ENCODE measurements at regions not wholly inside any gene's neighbourhood (a gene's known extent, or its start where the extent isn't known, plus 50 kb on each side); places are given as distances from the start of the nearest gene placed in this dataset.

DNA sequence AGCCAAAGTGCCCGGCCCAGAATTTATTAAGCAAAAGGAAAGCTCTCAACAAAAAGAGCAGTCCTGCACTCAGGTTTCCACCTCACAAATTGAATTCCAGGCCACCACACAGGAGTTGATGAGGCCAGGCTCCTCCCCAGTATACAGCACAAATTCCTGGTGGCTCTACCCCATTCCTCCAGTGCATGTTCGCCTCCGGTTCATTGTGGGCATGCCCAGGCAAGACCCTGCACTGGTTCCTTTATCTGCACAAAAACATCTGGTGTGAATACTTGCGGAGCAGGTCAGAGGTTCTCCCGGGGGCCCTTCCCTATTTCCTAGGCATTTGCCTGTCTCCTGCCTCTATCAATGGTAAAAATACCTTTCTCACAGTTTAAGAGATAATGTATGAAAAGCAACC, 195.2 kb upstream of the ANXA10 start:
- H3K36me3 ChIP-seq (ENCODE audit: control insufficient read depth in 1 of 2, insufficient read depth in 2 of 2, low read length in 2 of 2): no peaks in the 10 kb centered on the region
- H3K79me2 ChIP-seq (ENCODE audit: insufficient read depth, low read length): no peaks in the 10 kb centered on the region
- no peak overlapping the region for H3K9ac ChIP-seq (ENCODE audit: low read length)
- no peak overlapping the region for H3K4me3 ChIP-seq (replicated peaks in 1 of 2; ENCODE audit: low read depth in 1 of 2, low read length in 2 of 2)
- H2AFZ ChIP-seq (ENCODE audit: low read depth, low read length, poor library complexity, severe bottlenecking): peak overlapping the region; percentile 95
- TF ChIP-seq, protein P1, sequence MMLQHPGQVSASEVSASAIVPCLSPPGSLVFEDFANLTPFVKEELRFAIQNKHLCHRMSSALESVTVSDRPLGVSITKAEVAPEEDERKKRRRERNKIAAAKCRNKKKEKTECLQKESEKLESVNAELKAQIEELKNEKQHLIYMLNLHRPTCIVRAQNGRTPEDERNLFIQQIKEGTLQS (IDR thresholded peaks at IDR 0.05): no peak
- TF ChIP-seq CBX3 (IDR thresholded peaks at IDR 0.05; ENCODE audit: low read depth): no peak
- TF ChIP-seq, protein P2, sequence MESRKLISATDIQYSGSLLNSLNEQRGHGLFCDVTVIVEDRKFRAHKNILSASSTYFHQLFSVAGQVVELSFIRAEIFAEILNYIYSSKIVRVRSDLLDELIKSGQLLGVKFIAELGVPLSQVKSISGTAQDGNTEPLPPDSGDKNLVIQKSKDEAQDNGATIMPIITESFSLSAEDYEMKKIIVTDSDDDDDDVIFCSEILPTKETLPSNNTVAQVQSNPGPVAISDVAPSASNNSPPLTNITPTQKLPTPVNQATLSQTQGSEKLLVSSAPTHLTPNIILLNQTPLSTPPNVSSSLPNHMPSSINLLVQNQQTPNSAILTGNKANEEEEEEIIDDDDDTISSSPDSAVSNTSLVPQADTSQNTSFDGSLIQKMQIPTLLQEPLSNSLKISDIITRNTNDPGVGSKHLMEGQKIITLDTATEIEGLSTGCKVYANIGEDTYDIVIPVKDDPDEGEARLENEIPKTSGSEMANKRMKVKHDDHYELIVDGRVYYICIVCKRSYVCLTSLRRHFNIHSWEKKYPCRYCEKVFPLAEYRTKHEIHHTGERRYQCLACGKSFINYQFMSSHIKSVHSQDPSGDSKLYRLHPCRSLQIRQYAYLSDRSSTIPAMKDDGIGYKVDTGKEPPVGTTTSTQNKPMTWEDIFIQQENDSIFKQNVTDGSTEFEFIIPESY (IDR thresholded peaks at IDR 0.05; ENCODE audit: extremely low read depth, insufficient replicate concordance, low read length): no peak
- TF ChIP-seq POLR2AphosphoS5 (IDR thresholded peaks at IDR 0.05; ENCODE audit: low read depth, low read length): no peak
- no peak for TF ChIP-seq YY1 (IDR thresholded peaks at IDR 0.05; ENCODE audit: extremely low read depth, insufficient replicate concordance, low read depth, low read length)
- no peak for TF ChIP-seq TCF7L2 (IDR thresholded peaks at IDR 0.05; ENCODE audit: borderline replicate concordance, extremely low read depth, insufficient read depth, insufficient read length)
- TF ChIP-seq, protein P3, sequence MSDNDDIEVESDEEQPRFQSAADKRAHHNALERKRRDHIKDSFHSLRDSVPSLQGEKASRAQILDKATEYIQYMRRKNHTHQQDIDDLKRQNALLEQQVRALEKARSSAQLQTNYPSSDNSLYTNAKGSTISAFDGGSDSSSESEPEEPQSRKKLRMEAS (IDR thresholded peaks at IDR 0.05): no peak
- TF ChIP-seq CEBPB (IDR thresholded peaks at IDR 0.05; ENCODE audit: low read depth): no peak
- no peak for TF ChIP-seq ELF1 (IDR thresholded peaks at IDR 0.05; ENCODE audit: borderline replicate concordance, low read depth)
- TF ChIP-seq SRF (IDR thresholded peaks at IDR 0.05; ENCODE audit: low read depth): no peak
- no peak for TF ChIP-seq JUND (IDR thresholded peaks at IDR 0.05)
- TF ChIP-seq SIN3A (IDR thresholded peaks at IDR 0.05; ENCODE audit: low read depth): no peak
- TF ChIP-seq POLR2A (IDR thresholded peaks at IDR 0.05; ENCODE audit: borderline replicate concordance, extremely low read depth, insufficient read depth, insufficient read length): no peak
- TF ChIP-seq ZNF274 (IDR thresholded peaks at IDR 0.05; ENCODE audit: low read depth, low read length): no peak
- no peak for TF ChIP-seq RAD21 (IDR thresholded peaks at IDR 0.05; ENCODE audit: low read depth)
- no peak for TF ChIP-seq EZH2 (IDR thresholded peaks at IDR 0.05)
- TF ChIP-seq, protein P4, sequence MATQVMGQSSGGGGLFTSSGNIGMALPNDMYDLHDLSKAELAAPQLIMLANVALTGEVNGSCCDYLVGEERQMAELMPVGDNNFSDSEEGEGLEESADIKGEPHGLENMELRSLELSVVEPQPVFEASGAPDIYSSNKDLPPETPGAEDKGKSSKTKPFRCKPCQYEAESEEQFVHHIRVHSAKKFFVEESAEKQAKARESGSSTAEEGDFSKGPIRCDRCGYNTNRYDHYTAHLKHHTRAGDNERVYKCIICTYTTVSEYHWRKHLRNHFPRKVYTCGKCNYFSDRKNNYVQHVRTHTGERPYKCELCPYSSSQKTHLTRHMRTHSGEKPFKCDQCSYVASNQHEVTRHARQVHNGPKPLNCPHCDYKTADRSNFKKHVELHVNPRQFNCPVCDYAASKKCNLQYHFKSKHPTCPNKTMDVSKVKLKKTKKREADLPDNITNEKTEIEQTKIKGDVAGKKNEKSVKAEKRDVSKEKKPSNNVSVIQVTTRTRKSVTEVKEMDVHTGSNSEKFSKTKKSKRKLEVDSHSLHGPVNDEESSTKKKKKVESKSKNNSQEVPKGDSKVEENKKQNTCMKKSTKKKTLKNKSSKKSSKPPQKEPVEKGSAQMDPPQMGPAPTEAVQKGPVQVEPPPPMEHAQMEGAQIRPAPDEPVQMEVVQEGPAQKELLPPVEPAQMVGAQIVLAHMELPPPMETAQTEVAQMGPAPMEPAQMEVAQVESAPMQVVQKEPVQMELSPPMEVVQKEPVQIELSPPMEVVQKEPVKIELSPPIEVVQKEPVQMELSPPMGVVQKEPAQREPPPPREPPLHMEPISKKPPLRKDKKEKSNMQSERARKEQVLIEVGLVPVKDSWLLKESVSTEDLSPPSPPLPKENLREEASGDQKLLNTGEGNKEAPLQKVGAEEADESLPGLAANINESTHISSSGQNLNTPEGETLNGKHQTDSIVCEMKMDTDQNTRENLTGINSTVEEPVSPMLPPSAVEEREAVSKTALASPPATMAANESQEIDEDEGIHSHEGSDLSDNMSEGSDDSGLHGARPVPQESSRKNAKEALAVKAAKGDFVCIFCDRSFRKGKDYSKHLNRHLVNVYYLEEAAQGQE (IDR thresholded peaks at IDR 0.05; ENCODE audit: low read depth): no peak
- TF ChIP-seq ZFX (IDR thresholded peaks at IDR 0.05): no peak
- TF ChIP-seq FOSL1 (IDR thresholded peaks at IDR 0.05; ENCODE audit: low read depth): no peak
- TF ChIP-seq, protein P5, sequence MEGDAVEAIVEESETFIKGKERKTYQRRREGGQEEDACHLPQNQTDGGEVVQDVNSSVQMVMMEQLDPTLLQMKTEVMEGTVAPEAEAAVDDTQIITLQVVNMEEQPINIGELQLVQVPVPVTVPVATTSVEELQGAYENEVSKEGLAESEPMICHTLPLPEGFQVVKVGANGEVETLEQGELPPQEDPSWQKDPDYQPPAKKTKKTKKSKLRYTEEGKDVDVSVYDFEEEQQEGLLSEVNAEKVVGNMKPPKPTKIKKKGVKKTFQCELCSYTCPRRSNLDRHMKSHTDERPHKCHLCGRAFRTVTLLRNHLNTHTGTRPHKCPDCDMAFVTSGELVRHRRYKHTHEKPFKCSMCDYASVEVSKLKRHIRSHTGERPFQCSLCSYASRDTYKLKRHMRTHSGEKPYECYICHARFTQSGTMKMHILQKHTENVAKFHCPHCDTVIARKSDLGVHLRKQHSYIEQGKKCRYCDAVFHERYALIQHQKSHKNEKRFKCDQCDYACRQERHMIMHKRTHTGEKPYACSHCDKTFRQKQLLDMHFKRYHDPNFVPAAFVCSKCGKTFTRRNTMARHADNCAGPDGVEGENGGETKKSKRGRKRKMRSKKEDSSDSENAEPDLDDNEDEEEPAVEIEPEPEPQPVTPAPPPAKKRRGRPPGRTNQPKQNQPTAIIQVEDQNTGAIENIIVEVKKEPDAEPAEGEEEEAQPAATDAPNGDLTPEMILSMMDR (IDR thresholded peaks at IDR 0.05 in 2 of 3, conservative IDR thresholded peaks at IDR 0.05 in 1 of 3; ENCODE audit: borderline replicate concordance in 1 of 3, insufficient read depth in 1 of 3, low read depth in 2 of 3, low read length in 2 of 3): no peak
- no peaks in the 10 kb centered on the region for H4K20me1 ChIP-seq (ENCODE audit: insufficient read depth)
- ChIA-PET RAD21 (ENCODE audit: low non-redundant PET in 1 of 2, low total read pairs in 2 of 2, uncharacterized antibody in 2 of 2, unreplicated experiment in 2 of 2) (no interaction called here), POLR2A (no interaction called here), CTCF (no interaction called here)
- H3K27ac ChIP-seq (ENCODE audit: low read depth, low read length): peak overlapping the region; percentile 73
- intact Hi-C loops (cut with micrococcal nuclease): no loop called here
- peaks cover 15 to 22% of the 10 kb centered on the region in 2 experiments for H3K4me1 ChIP-seq (ENCODE audit: control insufficient read depth in 1 of 2, insufficient read depth in 2 of 2, low read length in 2 of 2)
- peak overlapping the region; percentile 45 for H3K4me2 ChIP-seq (ENCODE audit: low read length)
- H3K9me3 ChIP-seq (ENCODE audit: control insufficient read depth in 1 of 2, insufficient read depth in 1 of 2, low read depth in 1 of 2, low read length in 2 of 2): no peaks in the 10 kb centered on the region
- H3K9me2 ChIP-seq (ENCODE audit: insufficient read depth): no peaks in the 10 kb centered on the region
- ATAC-seq: peak; percentile 88
- peak; percentile 23 for DNase-seq (ENCODE audit: low read depth, low spot score)
- no TSS peak for BruUV-seq (replicated peaks)
- H3K27me3 ChIP-seq (ENCODE audit: insufficient read depth, low read length): no peaks in the 10 kb centered on the region

Data from HCT116 (cell line).